Activated CD8-positive, alpha-beta memory T cell treated with anti-CD3 and anti-CD28 coated beads, Interleukin-2, amount 50 U/mL, for 1 hour (primary cell): ENCODE measurements at regions not wholly inside any gene's neighbourhood (a gene's known extent, or its start where the extent isn't known, plus 50 kb on each side); places are given as distances from the start of the nearest gene placed in this dataset.
"Not testable (repeated sequence)": the region's sequence is repeated elsewhere in the genome, so short reads cannot be mapped to it uniquely, and the experiment has no call there.

Experiments used
- DNase-seq: peaks from one replicate; pipeline ENCODE4 v3.0.0-alpha.2; 2020; ENCODE audit errors: extremely low read depth

DNA sequence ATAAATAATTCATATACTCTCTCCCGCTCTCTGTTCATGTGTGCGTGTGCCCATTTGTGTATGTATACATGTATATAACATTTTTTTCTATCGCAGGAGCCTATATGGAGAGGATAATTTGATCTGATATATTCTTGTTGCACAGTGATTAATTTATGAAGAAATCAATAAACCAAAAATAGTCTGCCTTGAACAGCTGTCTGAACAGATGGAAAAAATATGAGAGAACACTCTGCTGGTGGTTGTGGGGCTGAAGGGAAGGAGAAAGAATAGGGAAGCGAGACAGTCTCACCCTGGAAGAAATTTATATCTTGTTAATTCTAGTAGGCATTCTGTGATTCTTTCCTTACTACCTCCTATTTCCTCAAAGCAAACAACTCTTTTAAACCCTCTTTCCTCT lies 96.6 kb upstream of the B3GAT2 start:
- DNase-seq: no peak

DNA sequence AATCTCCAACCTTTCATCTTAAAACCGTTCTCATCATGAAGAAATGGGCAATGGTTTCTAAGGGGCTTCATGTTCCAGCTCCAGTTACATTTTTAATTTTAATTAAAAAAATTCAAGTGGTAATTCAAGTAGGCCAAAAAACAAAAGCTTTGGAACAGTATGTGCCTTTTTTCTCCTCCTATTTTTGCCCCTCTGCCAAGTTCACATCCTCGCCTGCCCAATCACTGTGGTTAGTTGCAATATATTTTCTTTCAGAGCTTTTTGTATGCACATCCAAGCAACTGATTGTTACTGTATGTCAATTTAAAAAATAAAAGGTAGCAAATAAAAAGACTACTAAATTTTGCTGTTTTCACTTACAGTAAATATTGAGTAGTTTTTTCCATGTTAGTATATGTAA lies 99.8 kb upstream of the B3GAT2 start:
- no peak for DNase-seq

DNA sequence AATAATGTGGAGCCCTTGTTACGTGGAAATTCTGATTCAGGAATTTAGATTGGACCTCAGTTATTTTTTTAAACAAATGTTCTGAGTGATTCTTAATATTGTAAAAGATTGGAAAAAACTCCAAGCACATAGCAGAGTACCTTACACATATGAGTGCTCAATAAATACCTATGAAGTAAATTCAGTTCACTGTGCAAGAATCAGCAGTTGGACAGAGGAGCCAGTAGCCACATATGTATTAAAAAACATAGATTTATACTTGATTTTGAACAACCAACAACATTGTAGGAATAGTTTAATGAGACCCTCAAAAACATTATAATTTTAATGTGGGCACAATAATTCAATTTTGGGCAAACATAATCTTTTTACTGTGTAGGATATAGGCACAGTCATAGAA lies 109.3 kb upstream of the B3GAT2 start:
- no peak for DNase-seq

DNA sequence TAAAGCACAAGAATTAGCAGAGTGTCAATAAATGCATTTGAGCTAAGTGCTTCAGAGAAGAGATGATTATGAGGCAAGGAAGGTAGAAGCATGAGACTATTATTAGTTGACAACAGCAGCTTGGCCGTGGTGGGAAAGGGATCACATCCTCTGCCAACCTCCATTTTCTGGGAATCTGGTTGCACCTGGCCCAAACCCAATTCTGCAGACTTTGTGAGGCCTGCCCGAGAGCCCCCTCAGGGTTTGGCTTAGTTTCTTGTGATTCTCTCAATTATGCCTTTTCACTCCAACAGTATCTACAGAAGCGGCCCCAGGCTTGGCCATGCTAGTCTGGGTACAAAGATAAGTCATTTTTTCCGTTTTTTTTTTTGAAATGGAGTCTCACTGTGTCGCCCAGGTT lies 111.0 kb upstream of the B3GAT2 start:
- no peak for DNase-seq

DNA sequence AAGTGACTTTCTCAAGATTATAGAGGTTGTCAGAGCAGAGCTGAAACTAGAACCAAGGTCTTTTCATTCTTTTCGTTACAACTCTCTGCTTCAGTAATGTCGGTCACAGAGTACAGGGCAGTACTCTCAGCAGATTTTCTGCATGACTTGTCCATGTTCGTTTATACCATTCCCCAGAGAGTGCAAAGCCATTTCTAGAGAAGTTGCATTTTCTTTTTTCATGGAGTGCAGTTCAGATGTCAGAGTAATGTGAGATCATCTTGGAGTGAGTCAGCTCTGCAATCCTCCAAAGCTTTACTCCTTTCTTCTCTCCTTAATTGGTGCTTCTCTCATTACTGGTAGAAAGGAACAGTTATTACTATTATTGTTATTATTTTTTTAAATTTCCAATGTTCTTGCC lies 115.6 kb upstream of the B3GAT2 start:
- DNase-seq: no peak

DNA sequence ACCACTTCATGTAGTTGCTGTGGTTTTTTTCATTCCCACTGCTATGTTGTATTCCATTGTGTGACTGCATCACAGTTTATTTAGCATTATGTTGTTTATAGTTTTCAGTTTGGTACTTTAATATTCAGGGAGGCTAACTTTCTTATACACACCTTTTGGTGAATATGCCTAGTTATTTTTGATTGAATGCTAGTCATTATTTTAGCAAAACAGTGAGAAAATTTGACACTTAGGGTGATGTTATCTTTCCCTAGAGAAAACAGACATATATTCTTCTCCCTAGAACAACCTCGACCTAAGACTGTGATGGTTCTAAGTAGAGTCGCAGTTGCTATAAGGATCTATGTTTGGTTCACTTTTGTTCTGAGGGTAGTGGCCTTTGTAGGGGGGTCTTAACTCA lies 120.8 kb upstream of the B3GAT2 start:
- no peak for DNase-seq

DNA sequence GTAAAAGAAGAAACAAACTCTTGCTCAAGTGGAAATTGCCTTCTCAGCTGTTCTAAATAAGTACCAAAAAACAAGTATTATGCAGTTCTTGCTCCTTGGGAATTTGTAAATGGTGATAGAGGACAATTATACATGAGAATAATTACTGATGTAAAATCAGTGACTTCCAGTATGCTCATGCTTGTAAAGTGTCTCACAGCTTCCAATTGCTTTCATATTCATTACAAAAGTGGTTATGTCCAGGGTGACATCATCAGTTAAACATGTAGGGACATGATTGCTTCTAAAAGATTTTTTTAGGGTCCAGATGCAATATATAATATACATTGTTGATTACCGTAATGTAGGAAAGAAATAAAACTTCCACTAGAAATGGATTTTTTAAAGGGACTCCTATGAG lies 122.8 kb upstream of the B3GAT2 start:
- no peak for DNase-seq

DNA sequence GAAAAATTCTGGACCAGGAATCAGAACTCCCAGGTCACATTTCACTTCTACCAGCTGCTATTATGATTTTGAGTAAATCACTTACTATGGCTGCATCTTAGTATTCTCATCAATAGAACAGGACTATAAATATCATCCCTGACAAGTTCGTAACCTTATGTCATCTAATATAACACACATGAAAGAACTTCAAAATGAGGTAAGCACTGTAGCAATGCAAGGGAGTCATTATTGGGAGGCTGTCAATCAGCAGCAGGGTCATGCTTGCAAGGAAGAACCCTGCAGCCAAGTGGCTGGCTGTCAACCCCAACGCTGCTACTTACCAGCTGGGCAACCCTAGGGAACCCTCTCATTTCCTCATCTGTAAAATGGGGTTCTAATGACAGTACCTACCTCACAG lies 123.3 kb upstream of the B3GAT2 start:
- DNase-seq: no peak

DNA sequence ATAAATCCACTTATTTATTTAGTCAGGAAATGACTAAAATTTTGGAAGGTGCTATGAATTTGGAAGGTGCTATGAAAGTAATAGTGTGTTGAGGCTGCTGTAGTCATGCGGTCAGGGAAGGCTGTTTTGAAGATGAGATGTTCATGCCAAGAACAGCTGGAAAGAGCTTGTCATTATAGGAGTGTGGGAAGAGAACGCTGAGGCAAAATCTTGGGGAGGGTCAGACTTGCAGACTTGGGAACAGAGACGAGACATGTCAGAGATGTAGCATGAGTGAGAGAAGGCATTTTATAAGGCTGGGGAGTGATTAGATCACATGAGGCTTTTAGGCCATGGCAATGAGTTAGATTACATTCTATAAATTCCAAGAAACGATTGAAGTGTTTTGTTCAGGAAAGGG lies 124.0 kb upstream of the B3GAT2 start:
- DNase-seq: no peak

DNA sequence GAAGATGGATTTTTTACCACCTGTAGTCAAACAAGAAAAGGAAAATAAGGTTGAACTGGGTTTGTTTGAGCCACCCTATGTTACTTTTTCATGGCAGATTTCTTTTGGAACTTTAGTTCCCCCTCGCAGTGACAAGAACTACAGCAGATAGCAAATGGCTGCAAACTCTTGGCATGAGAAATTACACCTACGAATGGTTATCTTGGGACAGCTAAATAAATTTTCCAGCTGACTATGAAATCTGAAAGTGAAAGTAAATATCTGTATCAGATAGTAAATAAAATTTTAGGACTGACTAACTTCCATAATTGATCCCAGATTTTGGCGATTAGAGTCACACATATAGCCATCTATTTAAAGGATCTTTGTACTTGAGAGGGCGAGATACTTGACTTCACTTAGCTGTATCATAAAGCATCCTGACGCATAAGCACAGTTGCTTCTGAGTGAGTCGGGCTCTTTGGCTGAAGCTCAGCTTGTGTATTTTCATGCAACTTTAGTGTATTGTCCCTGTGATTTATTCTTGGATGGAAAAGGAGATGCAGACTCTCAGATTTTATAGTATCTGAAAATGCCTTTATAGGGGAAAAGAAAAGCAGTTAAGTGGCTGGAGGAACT lies 125.3 kb upstream of the B3GAT2 start:
- no peak for DNase-seq

DNA sequence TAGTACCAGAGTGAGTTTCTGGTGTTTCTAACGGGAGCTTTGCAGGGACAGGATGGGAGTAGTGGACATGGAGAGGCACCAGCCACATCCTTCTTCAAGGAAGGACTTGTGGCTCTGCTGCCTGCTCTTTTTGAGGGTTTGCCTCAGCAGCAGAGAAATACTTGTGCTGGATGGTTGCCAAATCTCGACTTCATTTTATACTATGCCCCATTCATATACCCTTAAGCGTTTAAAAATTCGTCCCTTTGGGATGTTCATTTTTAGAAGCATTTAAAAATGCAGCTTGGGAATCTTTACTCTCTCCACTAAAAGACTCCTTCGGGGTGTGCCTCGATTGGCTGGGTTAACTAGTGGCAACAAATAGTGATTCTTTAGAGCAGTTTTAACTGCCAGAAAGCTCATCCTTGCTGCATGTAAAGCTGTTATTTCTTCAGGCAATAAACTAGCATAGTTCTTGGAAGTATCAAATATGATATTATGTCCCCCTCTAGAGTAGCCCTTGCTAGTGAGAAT lies 126.5 kb upstream of the B3GAT2 start:
- DNase-seq: no peak

DNA sequence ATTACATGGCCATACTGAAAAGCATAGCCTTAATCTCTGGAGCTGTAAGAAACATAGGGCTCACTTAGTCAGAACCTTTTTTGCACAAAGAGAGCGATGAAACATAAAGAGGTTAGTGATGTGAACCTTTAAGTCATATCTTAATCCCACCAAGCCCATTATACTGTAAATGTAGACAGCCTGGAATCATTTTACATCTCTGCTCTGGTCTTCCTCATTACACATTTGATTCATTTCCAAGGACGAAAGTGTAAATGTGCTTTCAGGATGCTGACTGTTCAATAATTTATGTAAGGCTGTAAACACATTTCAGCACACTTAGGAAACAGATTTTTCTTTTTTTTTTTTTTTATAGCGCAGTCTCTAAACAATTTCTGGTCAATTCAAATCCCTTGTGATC lies 131.3 kb upstream of the B3GAT2 start:
- DNase-seq: no peak

DNA sequence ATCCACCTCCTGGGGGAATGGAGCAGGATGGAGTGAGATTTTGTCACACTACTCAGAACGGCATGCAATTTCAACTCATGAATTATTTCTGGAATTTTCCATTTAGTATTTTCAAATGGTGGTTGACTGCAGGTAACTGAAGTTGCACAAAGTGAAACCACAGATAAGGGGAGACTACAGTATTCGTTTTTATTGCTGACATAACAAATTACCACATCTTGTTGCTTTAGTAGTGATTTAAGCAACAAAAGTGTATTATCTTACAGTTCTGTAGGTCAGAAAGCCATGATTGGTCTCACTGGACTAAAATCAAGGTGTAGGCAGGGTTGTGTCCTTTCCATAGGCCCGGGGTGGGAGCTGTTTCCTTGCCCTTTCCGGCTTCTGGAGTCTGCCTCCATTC lies 133.4 kb upstream of the B3GAT2 start:
- no peak for DNase-seq

DNA sequence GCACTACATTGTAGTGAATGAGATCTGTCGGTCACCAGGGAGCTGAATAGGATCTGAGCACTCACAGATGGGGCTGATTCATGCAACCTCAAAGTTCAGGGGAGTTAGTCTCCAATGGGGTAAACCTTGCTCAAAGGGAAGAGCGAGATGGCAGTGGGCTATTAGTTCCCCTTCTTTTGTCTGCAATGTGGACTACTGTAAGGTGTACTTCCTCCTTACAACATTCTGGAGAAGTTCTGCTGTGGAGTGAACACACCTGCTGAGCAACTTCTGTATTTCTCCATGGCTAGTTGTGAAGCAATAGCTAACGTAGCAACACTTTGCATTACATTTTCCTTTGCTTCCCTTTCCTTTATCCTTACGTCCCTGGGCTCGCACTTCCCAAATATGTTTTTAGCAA lies 134.3 kb upstream of the B3GAT2 start:
- no peak for DNase-seq

DNA sequence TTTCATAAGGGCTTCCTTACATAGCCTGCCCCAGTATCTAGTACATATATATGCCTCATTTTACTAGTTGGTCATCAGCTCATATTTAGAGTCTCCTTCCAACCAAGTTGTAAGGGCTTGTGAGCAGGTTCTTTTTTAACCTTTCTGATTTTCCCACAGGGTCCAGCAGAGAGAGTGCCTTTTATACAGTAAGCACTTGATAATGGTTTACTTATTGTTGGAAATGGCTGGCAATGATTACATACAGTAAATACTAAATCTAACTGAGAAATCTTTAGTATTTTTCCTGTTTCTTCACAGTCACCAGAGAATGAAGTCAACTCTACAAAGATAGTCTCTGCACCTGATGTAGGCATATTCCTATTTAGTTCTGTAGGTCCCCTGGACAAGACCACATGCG lies 135.1 kb upstream of the B3GAT2 start:
- no peak for DNase-seq

DNA sequence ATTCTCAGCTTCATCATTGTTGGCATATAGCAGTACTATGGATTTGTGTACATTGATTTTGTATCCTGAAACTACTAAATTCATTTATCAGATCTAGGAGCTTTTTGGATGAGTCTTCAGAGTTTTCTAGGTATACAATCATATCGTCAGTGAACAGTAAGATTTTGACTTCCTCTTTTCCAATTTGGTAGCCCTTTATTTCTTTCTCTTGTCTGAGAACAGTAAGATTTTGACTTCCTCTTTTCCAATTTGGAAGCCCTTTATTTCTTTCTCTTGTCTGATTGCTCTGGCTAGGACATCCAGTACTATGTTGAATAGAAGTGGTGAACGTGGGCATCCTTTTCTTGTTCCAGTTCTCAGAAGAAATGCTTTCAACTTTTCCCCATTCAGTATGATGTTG lies 140.4 kb upstream of the B3GAT2 start:
- DNase-seq: not testable (repeated sequence)

DNA sequence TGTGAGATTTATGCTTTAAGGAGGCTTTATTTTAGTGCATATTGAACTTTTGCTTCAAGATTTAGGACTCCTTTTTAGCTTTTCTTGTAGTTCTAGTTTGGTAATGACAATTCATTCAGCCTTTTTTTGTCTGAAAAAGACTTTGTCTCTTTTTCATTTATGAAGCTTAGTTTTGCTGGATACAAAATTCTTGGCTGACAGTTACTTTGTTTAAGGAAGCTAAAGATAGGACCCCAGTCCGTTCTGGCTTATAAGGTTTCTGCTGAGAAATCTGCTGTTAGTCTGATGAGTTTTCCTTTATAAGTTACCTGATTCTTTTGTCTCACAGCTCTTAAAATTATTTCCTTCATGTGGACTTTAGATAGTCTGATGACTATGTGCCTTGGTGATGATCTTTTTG lies 142.8 kb upstream of the B3GAT2 start:
- no peak for DNase-seq

DNA sequence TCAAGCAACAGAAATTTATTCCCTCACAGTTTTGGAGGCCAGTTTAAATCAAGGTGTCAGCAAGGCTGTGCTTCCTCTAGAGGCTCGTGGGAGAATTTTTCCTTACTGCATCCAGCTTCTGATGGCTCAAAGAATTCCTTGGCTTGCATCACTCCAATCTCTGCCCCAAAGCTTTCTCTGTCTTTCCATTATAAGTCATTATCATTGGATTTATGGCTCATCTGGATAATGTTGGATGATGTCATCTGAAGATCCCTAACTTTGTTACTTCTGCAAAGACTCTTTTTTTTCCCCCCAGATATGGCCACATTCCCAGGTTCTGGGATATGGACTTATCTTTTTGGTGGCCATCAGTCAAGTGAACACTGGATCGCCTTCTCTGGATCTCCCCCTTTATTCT lies 146.3 kb upstream of the B3GAT2 start:
- no peak for DNase-seq

DNA sequence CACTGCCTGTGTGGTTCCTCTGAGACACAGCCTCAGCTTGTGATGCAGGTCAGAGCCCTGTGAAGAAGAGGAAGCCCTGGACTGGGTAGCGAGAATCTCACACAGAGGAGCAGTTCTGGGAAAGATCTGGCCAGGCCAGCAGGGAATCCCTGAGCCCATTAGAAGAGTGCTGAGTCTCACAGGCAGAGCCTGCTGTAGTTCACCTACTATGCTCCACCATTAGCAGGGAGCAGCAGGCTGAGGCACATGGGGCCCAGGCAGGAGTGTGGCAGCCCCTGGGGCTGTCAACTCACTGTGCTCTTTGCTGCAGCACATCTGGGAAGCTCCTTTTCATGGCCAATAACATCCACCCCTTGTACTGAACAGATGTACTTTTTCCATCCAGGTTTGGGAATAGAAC lies 146.8 kb upstream of the B3GAT2 start:
- DNase-seq: no peak

DNA sequence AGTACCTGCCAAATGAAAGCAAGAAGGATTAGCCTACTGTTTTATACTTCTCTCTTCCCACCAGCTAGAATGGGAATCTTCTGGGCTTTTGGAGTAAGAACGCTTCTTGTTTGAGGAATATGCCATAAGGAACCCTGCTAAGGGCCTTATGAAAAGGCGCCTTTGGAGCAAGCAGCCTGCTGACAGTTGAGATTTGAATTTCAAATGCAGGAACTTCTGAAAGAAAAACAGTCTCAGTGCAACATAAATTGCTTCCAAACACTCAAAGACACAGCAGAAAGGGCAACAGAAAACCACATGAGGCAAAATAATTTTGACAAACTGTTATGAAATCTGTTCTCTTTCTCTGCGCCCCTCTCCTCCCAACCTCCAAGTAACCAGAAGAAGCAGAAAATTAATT lies 149.4 kb upstream of the B3GAT2 start:
- no peak for DNase-seq

DNA sequence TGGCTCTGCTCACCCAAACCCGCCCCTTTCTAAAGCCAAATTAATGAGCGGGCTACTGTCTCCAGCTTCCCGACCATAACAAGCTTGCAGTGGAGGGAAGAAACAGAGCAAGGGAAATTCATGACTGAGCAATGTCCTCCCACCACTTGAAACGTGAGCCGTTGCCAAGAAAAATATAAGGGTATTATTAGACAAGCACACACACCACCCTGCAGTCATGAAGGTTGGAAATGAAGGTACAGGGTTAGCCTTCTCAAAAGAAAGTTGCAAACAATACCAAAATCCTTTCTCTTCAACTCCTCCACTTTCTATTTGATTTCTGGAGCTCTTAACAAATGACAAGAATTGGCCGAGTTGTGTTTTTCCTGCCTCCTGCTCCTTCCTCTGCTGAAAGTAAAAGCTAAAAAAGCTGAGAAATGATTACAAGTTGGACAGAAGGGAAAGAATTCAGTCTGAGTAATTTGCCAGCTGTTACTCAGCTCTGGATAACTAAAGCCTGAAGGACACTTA lies 151.1 kb upstream of the B3GAT2 start:
- no peak for DNase-seq

DNA sequence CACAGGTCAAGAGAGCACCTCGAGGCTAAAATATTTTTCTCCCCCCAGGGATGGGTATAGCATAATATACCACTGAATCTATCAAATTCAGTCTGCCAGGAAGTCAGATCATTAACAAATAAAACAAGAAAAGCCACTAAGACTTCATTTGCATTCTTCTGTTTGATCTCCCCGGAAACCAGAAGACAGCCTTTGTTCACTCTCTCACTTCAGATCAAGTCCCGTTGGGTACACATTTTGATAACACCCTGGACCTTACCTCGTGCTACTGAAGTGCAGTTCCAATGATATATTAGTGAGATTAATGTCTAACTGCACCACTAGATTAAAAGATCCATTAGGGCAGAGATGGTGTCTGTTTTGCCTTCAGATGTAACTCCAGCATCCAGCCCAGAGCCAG lies 157.7 kb upstream of the B3GAT2 start:
- DNase-seq: no peak

DNA sequence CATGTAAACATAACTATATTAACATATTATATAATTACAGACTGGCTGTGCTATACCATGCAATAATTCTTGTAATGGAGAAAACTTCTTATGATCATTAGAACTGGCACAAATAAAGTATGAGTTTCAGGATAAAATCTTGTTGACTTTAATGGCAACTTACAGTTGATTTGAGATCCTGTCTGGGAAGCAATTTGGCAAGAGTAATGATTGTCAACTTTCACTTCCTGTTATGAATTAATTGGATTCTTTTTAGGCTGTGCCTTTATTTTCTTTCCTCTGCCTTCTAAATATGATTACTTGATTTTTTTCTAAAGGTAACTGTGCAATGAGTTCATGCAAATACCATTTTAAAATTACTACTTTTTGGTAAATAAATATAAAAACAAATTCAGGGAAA lies 158.1 kb upstream of the B3GAT2 start:
- DNase-seq: no peak

DNA sequence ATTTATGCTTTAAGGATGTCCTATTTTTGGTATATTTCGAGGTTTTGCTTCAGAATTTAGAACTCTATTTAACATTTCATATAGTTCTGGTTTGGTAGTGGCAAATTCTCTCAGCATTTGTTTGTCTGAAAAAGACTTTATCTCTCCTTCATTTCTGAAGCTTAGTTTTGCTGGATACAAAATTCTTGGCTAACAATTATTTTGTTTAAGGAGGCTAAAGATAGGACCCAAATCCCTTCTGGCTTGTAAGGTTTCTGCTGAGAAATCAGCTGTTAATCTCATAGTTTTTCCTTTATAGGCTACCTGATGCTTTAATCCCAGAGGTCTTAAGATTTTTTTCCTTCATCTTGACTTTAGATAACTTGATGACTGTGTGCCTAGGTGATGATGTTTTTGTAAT lies 162.7 kb upstream of the B3GAT2 start:
- DNase-seq: no peak
